GM23248 (cell line): ENCODE measurements at regions not wholly inside any gene's neighbourhood (a gene's known extent, or its start where the extent isn't known, plus 50 kb on each side); places are given as distances from the start of the nearest gene placed in this dataset.

Experiments
- EZH2 ChIP-seq: fragments of 200-600 bp; sonication (generic); IDR thresholded peaks from 2 replicates; pipeline ENCODE4 v1.6.1; 2018; ENCODE audit warnings: antibody characterized with exemption, mild to moderate bottlenecking; ENCODE audit not compliant: insufficient read depth, poor library complexity, severe bottlenecking
- EZH2phosphoT487 ChIP-seq: fragments of 200-600 bp; sonication (generic); IDR thresholded peaks from 2 replicates; pipeline ENCODE4 v1.6.1; 2018; ENCODE audit warnings: antibody characterized with exemption, moderate library complexity, mild to moderate bottlenecking, low read depth; ENCODE audit not compliant: insufficient read depth

DNA sequence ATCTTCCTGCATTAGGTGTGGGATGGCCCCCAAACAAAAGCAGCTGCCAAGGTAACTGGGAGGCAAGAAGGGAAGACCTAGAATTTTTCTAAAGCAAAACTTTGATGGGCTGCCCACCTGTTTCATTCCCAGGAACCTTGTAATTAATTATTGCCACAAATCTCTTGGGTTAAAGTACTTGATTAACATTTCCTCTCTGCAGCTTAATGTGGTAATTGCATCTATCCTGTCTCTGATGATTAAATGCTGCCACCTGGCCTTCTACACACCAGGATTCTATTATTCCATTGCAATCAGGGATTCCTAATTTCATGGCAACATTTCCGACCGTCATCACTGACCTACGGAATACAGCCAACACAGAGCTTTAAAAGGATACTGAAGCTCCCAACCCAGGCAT is 68.3 kb upstream of the RC3H1 start:
- TF ChIP-seq EZH2phosphoT487 (no peak), EZH2 (no peak)
